HL-60 (cell line): ENCODE measurements at regions not wholly inside any gene's neighbourhood (a gene's known extent, or its start where the extent isn't known, plus 50 kb on each side); places are given as distances from the start of the nearest gene placed in this dataset.

Source experiments
- CTCF ChIP-seq: IDR thresholded peaks from one replicate; pipeline ENCODE4 v1.5.1; 2011; ENCODE audit warnings: low read length, control low read depth, inconsistent platforms; ENCODE audit not compliant: insufficient read depth
- GABPA ChIP-seq: IDR thresholded peaks from 2 replicates; pipeline ENCODE4 v1.6.1; 2012; ENCODE audit warnings: low read depth
- POLR2AphosphoS5 ChIP-seq: IDR thresholded peaks from 2 replicates; pipeline ENCODE4 v1.6.1; 2012; ENCODE audit warnings: low read depth
- SPI1 ChIP-seq: IDR thresholded peaks from 2 replicates; pipeline ENCODE4 v1.6.1; 2012; ENCODE audit warnings: low read depth, mild to moderate bottlenecking, borderline replicate concordance
- TF ChIP-seq, protein P1 (sequence below): IDR thresholded peaks from 2 replicates; pipeline ENCODE4 v1.6.1; 2012; ENCODE audit warnings: low read depth; ENCODE audit not compliant: insufficient replicate concordance

DNA sequence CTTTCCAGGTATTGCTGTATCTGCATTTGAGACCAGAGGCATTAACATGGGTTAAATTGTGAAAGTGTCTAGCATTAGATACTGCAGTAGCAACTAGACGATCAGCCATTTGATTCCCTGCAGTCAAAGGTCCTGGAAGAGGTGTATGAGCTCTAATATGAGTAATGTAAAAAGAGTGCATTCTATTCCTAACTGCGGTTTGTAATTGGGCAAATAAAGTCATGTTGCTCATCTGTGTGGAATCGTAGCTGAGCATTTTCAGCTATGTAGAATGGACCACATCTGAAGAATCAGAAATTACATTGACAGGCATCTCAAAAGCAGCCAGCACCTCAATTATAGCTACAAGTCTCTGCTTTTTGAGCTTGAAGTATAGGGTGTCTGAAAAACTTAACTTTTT, 157.6 kb downstream of the ZNF518B start:
- TF ChIP-seq CTCF, result no peak
- TF ChIP-seq POLR2AphosphoS5, result no peak
- TF ChIP-seq, protein P1, sequence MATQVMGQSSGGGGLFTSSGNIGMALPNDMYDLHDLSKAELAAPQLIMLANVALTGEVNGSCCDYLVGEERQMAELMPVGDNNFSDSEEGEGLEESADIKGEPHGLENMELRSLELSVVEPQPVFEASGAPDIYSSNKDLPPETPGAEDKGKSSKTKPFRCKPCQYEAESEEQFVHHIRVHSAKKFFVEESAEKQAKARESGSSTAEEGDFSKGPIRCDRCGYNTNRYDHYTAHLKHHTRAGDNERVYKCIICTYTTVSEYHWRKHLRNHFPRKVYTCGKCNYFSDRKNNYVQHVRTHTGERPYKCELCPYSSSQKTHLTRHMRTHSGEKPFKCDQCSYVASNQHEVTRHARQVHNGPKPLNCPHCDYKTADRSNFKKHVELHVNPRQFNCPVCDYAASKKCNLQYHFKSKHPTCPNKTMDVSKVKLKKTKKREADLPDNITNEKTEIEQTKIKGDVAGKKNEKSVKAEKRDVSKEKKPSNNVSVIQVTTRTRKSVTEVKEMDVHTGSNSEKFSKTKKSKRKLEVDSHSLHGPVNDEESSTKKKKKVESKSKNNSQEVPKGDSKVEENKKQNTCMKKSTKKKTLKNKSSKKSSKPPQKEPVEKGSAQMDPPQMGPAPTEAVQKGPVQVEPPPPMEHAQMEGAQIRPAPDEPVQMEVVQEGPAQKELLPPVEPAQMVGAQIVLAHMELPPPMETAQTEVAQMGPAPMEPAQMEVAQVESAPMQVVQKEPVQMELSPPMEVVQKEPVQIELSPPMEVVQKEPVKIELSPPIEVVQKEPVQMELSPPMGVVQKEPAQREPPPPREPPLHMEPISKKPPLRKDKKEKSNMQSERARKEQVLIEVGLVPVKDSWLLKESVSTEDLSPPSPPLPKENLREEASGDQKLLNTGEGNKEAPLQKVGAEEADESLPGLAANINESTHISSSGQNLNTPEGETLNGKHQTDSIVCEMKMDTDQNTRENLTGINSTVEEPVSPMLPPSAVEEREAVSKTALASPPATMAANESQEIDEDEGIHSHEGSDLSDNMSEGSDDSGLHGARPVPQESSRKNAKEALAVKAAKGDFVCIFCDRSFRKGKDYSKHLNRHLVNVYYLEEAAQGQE, result no peak
- no peak for TF ChIP-seq SPI1
- no peak for TF ChIP-seq GABPA
